NOMO-1 treated with DMSO at 0.1 percent for 48 hours (cell line): ENCODE measurements at regions not wholly inside any gene's neighbourhood (a gene's known extent, or its start where the extent isn't known, plus 50 kb on each side); places are given as distances from the start of the nearest gene placed in this dataset.

ENCODE experiments used
- DNase-seq: peaks from one replicate; lab custom pipeline; 2025; ENCODE audit not compliant: unreplicated experiment; lab: John Stamatoyannopoulos, UW

DNA sequence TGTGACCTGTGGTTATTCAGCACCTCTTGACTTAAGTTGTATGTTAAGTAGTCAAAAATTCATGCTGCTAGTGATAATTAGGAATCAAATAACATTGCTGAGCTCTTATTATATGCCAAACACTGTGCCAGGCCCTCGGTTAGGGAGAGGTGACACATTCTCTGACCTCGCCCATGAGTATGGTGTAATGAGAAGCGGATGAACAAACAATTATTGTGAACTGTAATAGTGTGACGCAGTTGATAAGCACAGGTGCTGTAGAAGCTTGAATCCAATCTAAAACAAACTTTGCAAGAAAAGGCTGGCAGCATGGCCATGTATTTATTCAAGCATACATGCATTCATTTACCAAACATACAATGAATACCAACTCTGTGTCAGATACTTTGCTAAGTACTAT, 303.5 kb upstream of the HS3ST1 start:
- DNase-seq: no peak

GRCh38 chr4:11730545-11730944, 301.9 kb upstream of the HS3ST1 start:
- no peak for DNase-seq

DNA sequence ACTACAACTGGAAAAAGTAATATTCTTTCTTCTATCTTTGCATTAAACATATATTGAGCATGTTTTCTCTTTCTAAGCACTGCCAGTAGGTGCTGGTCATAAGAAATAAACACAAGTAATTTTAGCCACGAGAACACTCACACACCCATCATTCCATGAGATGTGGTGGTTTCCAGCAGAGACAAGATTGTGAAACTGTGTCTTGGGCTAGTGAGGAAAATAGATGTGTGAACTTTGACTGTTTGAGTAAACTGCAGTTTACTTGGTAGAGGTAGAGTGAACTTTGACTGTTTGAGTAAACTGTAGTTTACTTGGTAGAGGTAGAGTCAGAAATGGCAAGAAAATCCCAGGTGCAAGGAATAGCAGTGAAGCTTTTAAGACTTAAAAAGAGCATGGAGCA, 300.9 kb upstream of the HS3ST1 start:
- no peak for DNase-seq

GRCh38 chr4:11727903-11728564, 299.3 kb upstream of the HS3ST1 start:
- DNase-seq: no peak

DNA sequence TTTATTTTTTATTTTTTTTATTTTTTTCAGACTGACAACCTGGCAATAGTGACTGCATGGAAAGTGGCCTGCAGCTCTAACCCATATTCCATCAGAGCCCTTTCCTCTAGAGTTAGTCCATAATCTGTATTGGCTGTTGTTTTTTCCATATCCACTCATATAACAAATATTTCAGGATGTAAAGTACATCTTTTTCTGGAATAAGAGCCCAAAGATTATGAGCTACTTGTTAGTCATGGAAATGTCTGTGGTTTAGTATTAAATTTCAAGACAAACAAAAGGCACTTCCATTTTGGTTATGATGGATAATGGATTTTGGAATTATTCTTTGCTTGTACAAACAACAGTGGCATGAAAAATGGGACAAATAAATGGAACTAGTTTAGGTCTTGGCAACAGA, 296.0 kb upstream of the HS3ST1 start:
- no peak for DNase-seq

GRCh38 chr4:11722223-11722622, 293.5 kb upstream of the HS3ST1 start:
- DNase-seq: no peak

DNA sequence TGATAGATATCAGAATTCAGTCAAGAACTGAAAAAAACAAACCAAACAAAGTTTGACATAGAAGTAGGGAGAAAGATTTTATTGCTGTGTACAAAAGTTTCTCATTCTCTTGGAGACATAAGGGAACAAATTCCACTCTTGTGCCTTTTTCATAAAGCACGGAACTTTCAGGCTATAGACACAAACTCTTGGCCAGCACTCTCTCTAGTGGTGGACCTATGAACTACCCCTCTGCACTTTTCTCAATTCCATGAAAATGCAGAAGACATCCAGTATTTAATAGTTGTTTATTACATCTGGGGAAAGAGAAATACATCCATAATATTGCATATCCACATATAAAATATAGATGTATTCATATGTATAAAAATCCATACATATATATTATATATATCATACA, 291.6 kb upstream of the HS3ST1 start:
- DNase-seq: peak; percentile 4

DNA sequence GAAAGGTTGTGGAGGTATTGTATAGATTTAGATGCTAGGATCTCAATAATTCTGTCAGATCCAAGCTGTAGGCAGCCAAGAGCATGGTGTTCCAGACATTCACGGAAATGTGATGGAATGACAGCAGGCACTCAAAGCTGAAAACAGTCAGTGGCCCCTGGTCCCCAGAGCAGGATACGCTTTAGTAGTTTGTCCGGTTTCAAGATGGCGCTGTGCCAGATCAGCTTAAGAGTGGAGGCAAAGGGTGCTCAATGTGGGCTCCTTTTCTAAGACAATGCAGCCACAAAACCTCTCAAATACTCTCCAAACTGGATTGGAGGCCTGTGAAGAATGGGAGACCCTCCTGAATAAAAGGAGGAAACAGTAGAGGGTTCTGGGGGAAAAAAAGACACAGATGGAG, 291.2 kb upstream of the HS3ST1 start:
- DNase-seq: no peak

- no peak for DNase-seq
Observed at GRCh38 chr4:11715753-11716521, 287.2 kb upstream of the HS3ST1 start.

DNA sequence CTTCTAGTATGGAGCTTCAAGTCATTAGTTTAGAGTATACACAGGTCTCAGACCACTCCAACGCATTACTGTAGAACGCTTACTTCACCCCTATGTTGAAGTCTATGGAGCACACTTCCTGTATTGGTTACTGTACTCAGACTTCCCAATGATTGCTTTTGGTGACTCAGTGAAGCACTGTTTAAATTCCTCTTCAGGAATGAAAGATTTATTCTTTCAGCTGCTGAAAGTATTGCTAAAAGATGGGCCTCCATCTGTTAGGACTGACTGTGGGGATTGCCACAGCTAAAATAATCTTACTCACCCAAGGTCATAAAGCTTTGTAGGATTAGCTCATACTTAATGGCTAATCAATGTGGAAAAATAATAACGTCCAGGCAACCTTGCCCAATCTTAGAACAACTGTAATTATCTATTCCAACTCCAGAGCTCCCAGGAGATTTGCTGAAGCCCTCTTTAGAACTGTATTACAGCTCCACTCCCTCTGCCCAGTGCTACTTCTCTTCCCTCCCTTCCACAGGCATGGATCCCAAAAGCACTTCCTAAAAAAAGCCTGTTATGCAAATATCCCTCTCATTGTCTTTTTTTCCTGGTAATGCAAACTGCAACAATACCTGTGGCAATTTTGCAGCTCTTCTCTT, 281.9 kb upstream of the HS3ST1 start:
- no peak for DNase-seq

- no peak for DNase-seq
Observed at GRCh38 chr4:11704186-11704830, 275.6 kb upstream of the HS3ST1 start.

GRCh38 chr4:11702886-11703557, 274.3 kb upstream of the HS3ST1 start:
- DNase-seq: no peak

- DNase-seq: no peak
Observed at GRCh38 chr4:11701966-11702725, 273.5 kb upstream of the HS3ST1 start.

- DNase-seq: no peak
Observed at GRCh38 chr4:11700751-11701226, 272.1 kb upstream of the HS3ST1 start.

- no peak for DNase-seq
Observed at GRCh38 chr4:11698846-11699590, 270.3 kb upstream of the HS3ST1 start.

GRCh38 chr4:11698033-11698432, 269.3 kb upstream of the HS3ST1 start:
- no peak for DNase-seq

- DNase-seq: no peak
Observed at GRCh38 chr4:11693693-11694092, 265.0 kb upstream of the HS3ST1 start.

- no peak for DNase-seq
Observed at GRCh38 chr4:11691236-11691635, 262.5 kb upstream of the HS3ST1 start.

DNA sequence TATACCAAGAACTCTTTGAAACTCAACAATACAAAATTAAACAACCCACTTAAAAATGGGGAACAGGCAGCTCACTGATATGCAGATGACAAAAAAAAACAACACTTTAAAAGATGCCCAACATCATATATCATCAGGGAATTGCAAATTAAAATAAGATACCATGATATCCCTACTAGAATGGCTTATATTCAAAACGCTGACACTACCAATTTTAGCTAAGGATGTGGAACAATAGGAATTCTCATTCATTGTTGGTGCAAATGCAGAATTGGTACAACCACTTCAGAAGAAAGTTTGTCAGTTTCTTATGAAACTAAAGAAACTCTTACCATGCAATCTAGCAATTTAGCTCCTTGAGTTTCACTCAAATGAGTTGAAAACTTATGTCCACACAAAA, 259.0 kb upstream of the HS3ST1 start:
- no peak for DNase-seq

DNA sequence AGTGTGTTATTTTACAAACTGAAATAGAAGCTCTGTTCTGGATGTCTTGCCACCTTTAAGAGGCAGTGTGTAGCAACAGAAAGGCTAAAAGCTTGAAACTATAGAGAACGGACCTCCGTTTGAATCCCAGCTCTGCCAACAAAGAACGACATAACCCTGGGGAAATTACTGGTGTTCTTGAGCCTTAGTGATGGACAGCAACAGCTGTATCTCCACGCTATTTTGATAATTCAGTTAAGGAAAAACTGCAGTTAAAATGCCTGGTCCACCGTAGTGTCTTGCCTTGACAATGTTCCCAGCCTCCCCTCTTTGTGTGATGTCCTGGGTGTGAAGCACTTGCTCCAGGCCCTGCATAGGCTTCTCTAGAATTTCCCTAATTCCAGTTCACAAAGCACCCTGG, 256.8 kb upstream of the HS3ST1 start:
- DNase-seq: no peak
